ENCODE measurements at regions not wholly inside any gene's neighbourhood (a gene's known extent, or its start where the extent isn't known, plus 50 kb on each side); places are given as distances from the start of the nearest gene placed in this dataset.

DNA sequence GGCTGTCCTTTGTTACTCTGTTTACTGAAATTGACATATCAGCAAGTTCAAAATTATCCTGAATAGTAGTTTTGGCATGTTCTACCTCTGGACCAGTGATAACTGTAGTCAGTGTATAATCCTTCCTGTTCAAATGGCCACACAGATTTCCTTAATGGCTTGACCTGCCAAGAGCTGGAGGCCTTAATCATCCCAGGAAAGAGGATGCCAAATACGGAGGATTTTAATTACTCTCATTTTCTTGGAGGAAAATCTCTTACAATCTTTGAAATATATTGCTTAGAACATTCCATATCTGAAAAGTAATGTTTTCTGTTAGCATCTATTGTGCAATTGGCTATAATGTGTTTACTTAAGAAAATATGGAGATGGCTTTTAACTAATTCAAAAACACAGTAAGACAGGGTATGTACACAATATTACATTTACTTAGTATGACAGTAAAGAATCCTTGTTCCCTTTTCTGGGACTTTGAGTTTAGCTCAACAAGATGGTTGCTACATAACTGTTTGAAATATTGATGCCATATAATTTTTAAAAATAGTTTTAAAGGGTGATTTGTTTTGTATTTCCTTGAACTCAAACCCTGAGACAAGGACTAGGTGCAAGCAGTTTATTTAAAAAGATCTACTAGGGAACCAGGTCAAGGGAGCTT is 68.9 kb upstream of the SELENOP start:
- no peak overlapping the region for H3K4me3 ChIP-seq (ENCODE audit: low read length)
- DNase-seq (ENCODE audit: low read depth), result no peak
- TF ChIP-seq, protein P1, sequence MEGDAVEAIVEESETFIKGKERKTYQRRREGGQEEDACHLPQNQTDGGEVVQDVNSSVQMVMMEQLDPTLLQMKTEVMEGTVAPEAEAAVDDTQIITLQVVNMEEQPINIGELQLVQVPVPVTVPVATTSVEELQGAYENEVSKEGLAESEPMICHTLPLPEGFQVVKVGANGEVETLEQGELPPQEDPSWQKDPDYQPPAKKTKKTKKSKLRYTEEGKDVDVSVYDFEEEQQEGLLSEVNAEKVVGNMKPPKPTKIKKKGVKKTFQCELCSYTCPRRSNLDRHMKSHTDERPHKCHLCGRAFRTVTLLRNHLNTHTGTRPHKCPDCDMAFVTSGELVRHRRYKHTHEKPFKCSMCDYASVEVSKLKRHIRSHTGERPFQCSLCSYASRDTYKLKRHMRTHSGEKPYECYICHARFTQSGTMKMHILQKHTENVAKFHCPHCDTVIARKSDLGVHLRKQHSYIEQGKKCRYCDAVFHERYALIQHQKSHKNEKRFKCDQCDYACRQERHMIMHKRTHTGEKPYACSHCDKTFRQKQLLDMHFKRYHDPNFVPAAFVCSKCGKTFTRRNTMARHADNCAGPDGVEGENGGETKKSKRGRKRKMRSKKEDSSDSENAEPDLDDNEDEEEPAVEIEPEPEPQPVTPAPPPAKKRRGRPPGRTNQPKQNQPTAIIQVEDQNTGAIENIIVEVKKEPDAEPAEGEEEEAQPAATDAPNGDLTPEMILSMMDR (conservative IDR thresholded peaks at IDR 0.05; ENCODE audit: low read depth, low read length), result no peak

DNA sequence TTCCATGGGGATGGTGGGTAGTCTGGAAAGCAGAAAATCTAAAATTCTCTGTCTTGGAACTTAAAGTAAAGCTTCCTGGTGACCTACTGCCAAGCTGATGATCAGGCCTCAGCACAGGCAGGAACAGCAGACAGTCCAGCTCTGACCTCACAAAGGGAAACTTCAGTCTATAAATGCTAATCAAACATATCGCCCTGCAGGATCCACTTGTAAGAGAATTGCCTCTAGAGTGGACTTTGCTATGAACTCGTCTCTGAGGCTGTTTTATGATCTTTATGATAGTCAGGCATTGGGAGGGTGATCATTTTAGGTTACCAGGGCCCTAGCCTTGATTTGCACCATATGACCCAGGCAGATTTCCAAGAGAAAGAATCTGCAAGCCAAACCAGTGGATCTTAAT is 67.6 kb upstream of the SELENOP start:
- DNase-seq (ENCODE audit: low read depth), result no peak
- H3K4me3 ChIP-seq (ENCODE audit: low read length), result no peak overlapping the region
- TF ChIP-seq, protein P1 (conservative IDR thresholded peaks at IDR 0.05; ENCODE audit: low read depth, low read length), result no peak

DNA sequence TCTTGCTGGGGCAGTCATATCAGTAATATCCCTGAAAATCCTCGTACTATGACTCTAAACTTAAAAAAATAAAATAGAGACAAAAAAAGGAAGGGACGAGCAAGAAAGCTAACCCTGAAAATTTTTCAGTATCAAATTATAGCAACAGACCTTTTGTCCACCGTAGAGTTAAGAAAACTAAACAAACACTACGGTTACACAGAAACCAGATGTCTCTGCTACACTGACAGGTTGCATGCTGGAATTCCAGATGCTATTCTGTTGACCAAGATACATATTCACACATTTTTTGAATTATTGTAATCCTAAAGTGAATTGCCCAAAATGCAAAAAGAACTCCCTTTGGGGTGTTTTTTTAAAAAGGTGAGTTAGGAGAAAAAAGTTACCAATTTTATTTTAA is 66.9 kb upstream of the SELENOP start:
- H3K4me3 ChIP-seq (ENCODE audit: low read length), result no peak overlapping the region
- DNase-seq (ENCODE audit: low read depth), result no peak
- TF ChIP-seq, protein P1 (conservative IDR thresholded peaks at IDR 0.05; ENCODE audit: low read depth, low read length), result no peak

DNA sequence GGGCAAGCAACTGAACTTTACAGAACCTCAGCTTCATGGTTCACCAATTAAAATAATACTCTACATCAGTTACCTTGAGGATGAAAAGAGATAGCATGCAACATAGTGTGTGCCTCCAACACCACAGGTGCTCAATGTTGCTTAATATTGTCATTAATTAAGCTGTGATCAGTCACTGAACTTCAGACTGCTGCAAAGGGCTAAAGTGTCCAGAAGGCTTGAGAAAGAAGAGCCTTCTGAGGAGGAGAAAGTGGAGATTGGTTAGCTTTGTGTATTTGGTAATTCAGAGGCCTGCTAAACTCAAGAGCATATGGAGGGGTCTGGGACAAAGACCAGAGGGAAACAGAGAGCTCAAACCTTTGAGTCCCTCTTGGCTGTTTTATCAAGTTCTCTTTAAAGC is 66.3 kb upstream of the SELENOP start:
- DNase-seq (ENCODE audit: low read depth), result no peak
- H3K4me3 ChIP-seq (ENCODE audit: low read length), result no peak overlapping the region
- TF ChIP-seq, protein P1 (conservative IDR thresholded peaks at IDR 0.05; ENCODE audit: low read depth, low read length), result no peak

DNA sequence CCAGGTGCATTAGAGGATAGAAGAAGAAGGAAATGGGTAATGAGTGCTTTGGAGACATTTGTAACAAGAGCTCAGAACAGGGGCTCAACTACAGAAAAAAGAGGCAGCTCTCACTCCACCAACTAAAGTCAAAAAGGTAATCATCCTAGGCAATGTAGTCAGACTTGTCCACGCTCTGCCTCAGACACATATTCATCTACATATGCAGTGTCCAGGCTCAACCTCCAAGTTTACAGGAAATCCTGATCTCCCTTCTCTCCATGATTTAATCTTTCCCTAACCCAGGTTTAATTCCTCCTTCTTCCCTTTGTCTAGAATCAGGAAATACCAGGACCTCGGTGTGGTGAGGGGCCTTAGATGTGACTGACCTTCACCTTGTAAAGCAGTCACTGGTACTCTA is 65.7 kb upstream of the SELENOP start:
- no peak overlapping the region for H3K4me3 ChIP-seq (ENCODE audit: low read length)
- TF ChIP-seq, protein P1 (conservative IDR thresholded peaks at IDR 0.05; ENCODE audit: low read depth, low read length), result no peak
- DNase-seq (ENCODE audit: low read depth), result no peak

DNA sequence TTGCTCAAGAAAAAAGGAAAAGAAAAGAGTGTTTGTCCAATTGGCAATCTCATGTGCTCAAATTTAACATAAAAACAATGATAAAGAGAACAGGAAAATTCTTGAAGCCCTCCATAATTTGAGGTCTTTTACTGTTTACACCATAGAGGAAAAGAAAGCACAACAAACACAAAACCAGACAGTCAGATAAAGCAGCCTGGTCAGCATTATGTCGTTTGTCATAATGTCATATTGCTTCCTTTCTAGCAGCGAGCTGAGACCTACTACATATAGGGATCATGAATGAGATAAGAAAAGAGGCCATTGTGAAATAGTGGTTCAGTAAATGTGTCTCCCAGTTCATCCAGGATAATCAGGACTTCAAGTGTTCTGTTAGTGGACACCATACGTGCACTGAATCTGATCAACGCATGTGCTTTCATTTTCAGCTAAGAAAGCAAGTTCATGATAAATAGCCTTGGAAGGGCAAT is 64.7 kb upstream of the SELENOP start:
- no peak overlapping the region for H3K4me3 ChIP-seq (ENCODE audit: low read length)
- no peak for DNase-seq (ENCODE audit: low read depth)

More for the DNA sequence above, 64.7 kb upstream of the SELENOP start:
- TF ChIP-seq, protein P1 (conservative IDR thresholded peaks at IDR 0.05; ENCODE audit: low read depth, low read length), result no peak
